ENCODE measurements at regions not wholly inside any gene's neighbourhood (a gene's known extent, or its start where the extent isn't known, plus 50 kb on each side); places are given as distances from the start of the nearest gene placed in this dataset.

- H3K4me1 ChIP-seq = no peaks in the 10 kb centered on the region
- no peak overlapping the region for H3K4me3 ChIP-seq
- no peak overlapping the region for H3K27ac ChIP-seq
- no peaks in the 10 kb centered on the region for H3K9me3 ChIP-seq
- intact Hi-C loops (cut with DNase I) = no loop called here
- no peak for DNase-seq
- no peaks in the 10 kb centered on the region for H3K36me3 ChIP-seq (ENCODE audit: insufficient read depth in 1 of 2, low read depth in 1 of 2)
- WGBS, 3 donors = 78 to 82% (median 78%) methylated on average over 16 of the region's 16 CpGs
- no peaks in the 10 kb centered on the region for H3K27me3 ChIP-seq (ENCODE audit: insufficient read depth in 3 of 3, low read length in 2 of 3)
- TF ChIP-seq CTCF (IDR thresholded peaks at IDR 0.05) = no peak
- no peak for ATAC-seq
Observed at GRCh38 chr22:19612866-19613572, 88.8 kb upstream of the CLDN5 start.

- Histone ChIP-seq H3K4me3 (no peak overlapping the region), H3K4me1 (no peaks in the 10 kb centered on the region), H3K27me3 (ENCODE audit: insufficient read depth in 3 of 3, low read length in 2 of 3) (no peaks in the 10 kb centered on the region), H3K9me3 (no peaks in the 10 kb centered on the region), H3K27ac (no peak overlapping the region), H3K36me3 (ENCODE audit: insufficient read depth in 1 of 2, low read depth in 1 of 2) (no peaks in the 10 kb centered on the region)
- DNase-seq (no peak), ATAC-seq (no peak)
- intact Hi-C loops (cut with DNase I) = no loop called here
- 42 to 52% (median 48%) methylated on average over 2 of the region's 2 CpGs for WGBS, 3 donors
- TF ChIP-seq CTCF (IDR thresholded peaks at IDR 0.05) = no peak
Observed at GRCh38 chr22:19614536-19614863, 90.3 kb upstream of the CLDN5 start.

GRCh38 chr22:19615001-19615461, 90.8 kb upstream of the CLDN5 start:
- intact Hi-C loops (cut with DNase I) = no loop called here
- TF ChIP-seq CTCF (IDR thresholded peaks at IDR 0.05) = no peak
- 53 to 67% (median 55%) methylated on average over 13 of the region's 13 CpGs for WGBS, 3 donors
- Histone ChIP-seq H3K9me3 (no peaks in the 10 kb centered on the region), H3K4me1 (no peaks in the 10 kb centered on the region), H3K4me3 (no peak overlapping the region), H3K36me3 (ENCODE audit: insufficient read depth in 1 of 2, low read depth in 1 of 2) (no peaks in the 10 kb centered on the region), H3K27ac (no peak overlapping the region), H3K27me3 (ENCODE audit: insufficient read depth in 3 of 3, low read length in 2 of 3) (no peaks in the 10 kb centered on the region)
- no peak for ATAC-seq
- DNase-seq = no peak

GRCh38 chr22:19615867-19616581, 91.8 kb upstream of the CLDN5 start:
- TF ChIP-seq CTCF (IDR thresholded peaks at IDR 0.05) = no peak
- Histone ChIP-seq H3K4me3 (no peak overlapping the region), H3K27me3 (ENCODE audit: insufficient read depth in 3 of 3, low read length in 2 of 3) (peaks cover 0 to 2% (median 0%) of the 10 kb centered on the region in 3 donors), H3K9me3 (no peaks in the 10 kb centered on the region), H3K36me3 (ENCODE audit: insufficient read depth in 1 of 2, low read depth in 1 of 2) (no peaks in the 10 kb centered on the region), H3K27ac (no peak overlapping the region), H3K4me1 (no peaks in the 10 kb centered on the region)
- intact Hi-C loops (cut with DNase I) = no loop called here
- WGBS, 3 donors = 88 to 92% (median 90%) methylated on average over 9 of the region's 9 CpGs
- ATAC-seq (no peak), DNase-seq (no peak)
